ENCODE measurements at regions not wholly inside any gene's neighbourhood (a gene's known extent, or its start where the extent isn't known, plus 50 kb on each side); places are given as distances from the start of the nearest gene placed in this dataset.

- TF ChIP-seq GATA1 (IDR thresholded peaks at IDR 0.05; ENCODE audit: low read depth, low read length) (no peak), POLR2A (IDR thresholded peaks at IDR 0.05; ENCODE audit: low read length) (no peak)
- DNase-seq, result no peak
These were observed 162.7 kb upstream of the WDR1 start for GRCh38 chr4:10279261-10279660.

DNA sequence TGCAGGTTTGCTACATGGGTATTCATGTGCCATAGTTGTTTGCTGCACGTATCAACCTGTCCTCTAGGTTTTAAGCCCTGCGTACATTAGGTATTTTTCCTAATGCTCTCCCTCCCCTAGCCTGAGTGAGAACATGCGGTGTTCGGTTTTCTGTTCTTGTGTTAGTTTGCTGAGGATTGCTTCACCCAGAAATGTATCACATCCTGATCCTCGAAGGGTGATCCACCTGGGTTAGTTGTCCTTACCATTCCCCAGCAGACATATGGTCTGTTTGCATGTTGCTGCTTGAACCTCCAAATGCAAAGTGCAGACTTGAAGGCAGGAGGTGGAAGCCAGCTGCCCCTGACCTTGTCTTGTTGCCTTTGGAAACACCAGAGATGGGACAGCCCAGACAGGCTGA, 161.5 kb upstream of the WDR1 start:
- no peak for TF ChIP-seq POLR2A (IDR thresholded peaks at IDR 0.05; ENCODE audit: low read length)
- no peak for TF ChIP-seq GATA1 (IDR thresholded peaks at IDR 0.05; ENCODE audit: low read depth, low read length)
- no peak for DNase-seq

DNA sequence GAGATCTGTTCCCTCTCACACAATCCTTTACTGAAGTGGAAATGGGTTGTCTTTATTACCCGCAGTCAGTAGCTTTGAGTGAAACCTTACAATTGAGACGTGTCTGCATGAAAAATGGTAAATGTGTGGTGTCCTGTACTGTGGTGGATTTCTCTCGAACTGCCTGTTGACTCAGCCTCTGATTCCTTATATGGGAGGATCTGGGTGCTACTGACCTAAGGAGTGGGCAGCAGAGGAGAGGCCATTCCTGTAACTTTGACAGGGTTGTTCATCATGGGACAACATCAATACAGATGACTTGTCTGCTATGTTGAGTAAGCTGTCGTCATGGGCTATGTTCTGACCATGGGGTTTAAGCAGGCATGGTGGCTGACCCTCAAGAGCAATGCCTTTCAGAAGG, 159.6 kb upstream of the WDR1 start:
- DNase-seq, result no peak
- TF ChIP-seq GATA1 (IDR thresholded peaks at IDR 0.05; ENCODE audit: low read depth, low read length) (no peak), POLR2A (IDR thresholded peaks at IDR 0.05; ENCODE audit: low read length) (no peak)

DNA sequence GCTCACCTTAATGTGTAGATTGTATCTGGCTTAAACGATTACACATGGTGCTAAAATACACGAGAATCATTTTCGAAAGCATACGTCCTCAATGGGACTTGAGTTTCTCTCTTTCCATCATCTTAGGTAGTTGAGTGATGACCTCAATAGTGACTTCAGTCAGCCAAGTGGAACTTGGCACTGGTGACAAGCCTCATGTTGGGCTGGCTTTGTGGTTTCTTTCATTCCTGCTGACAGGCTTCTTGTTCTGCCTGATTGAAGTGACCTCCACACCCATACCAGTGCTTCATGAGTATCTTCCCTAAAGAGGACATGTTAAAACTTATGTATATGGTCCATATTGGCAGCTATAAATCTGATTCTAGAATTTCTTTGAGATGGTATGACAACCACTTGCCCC, 159.1 kb upstream of the WDR1 start:
- DNase-seq, result no peak
- TF ChIP-seq POLR2A (IDR thresholded peaks at IDR 0.05; ENCODE audit: low read length) (no peak), GATA1 (IDR thresholded peaks at IDR 0.05; ENCODE audit: low read depth, low read length) (no peak)

GRCh38 chr4:10273030-10273429, 156.4 kb upstream of the WDR1 start:
- DNase-seq, result no peak
- no peak for TF ChIP-seq POLR2A (IDR thresholded peaks at IDR 0.05; ENCODE audit: low read length)
- TF ChIP-seq GATA1 (IDR thresholded peaks at IDR 0.05; ENCODE audit: low read depth, low read length), result no peak

DNA sequence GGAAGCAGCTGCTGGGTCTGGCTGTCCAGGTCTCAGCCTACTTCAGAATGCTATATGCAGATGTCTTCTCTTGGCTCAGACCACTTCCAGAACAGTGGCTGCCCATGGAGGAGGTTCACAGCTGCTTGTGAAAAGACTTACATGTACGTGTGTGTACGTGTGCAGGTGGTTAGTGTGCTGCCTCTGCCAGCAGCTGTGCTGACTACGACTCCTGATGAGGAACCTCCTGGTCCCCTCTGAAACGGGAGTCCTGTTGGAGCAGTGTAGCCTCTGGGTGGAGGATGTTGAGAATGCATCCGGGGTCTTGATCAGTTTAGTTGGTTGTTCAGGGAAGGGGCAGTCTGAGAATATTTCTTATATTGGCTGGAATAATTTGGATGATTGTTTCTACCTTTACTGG, 155.9 kb upstream of the WDR1 start:
- no peak for TF ChIP-seq GATA1 (IDR thresholded peaks at IDR 0.05; ENCODE audit: low read depth, low read length)
- no peak for TF ChIP-seq POLR2A (IDR thresholded peaks at IDR 0.05; ENCODE audit: low read length)
- no peak for DNase-seq

DNA sequence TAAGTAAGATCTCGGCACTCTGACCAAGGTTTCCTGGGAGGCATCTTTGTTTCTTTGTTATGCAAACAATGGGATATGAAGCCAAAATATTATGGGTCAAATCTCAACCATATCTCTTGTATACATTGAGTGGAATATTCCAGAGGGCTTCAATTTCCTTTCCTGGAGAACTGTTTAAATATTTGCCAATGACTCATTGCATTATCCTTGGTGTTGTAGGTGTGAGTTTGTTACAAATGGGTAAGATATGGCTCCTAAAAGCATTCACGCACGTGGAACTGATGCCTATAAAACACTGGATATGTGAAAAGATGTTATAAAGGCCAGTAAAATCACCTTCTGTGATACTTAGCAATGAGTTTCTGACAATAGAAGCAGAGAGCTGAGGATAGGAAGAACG, 150.5 kb upstream of the WDR1 start:
- TF ChIP-seq POLR2A (IDR thresholded peaks at IDR 0.05; ENCODE audit: low read length), result no peak
- TF ChIP-seq GATA1 (IDR thresholded peaks at IDR 0.05; ENCODE audit: low read depth, low read length), result no peak
- no peak for DNase-seq

DNA sequence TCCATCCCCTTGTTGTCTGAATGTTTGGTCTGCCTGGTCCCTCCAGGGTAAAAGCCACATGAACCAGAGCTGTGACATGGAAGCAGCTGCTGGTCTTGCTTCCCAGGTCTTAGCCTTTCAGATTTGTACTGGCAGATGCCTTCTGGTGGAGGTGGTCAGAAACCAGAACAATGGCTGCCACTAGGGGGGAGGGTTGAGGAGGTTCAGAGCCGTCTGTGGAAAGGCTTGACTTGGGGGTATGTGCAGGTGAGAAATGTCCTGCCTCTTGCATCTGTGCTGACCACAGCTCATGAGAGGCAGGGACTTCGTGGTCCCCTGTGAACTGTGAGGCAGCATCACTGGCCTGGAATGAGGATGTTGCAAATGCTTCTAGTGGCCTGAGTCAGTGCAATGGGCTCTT, 144.2 kb upstream of the WDR1 start:
- no peak for TF ChIP-seq GATA1 (IDR thresholded peaks at IDR 0.05; ENCODE audit: low read depth, low read length)
- TF ChIP-seq POLR2A (IDR thresholded peaks at IDR 0.05; ENCODE audit: low read length), result no peak
- DNase-seq, result no peak

DNA sequence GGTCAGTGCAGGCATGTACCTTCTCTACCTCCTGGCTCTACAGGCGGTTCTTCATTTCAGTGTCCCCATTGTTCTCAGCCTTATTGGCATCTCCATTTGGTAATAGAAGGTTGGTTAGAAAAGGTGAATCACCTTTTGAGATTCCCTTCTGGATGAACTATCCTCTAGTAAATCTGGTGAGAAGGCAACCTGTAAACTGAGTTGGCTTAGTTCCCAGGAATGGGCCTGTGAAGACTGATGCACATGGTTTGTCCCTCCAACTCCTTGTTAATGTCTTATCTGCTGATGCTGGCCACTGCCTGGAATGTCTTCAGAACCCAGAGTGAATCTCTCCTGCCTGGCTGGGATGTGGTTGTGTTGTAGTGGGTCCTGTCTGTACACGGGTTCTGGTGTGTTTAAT, 143.4 kb upstream of the WDR1 start:
- no peak for TF ChIP-seq GATA1 (IDR thresholded peaks at IDR 0.05; ENCODE audit: low read depth, low read length)
- no peak for TF ChIP-seq POLR2A (IDR thresholded peaks at IDR 0.05; ENCODE audit: low read length)
- no peak for DNase-seq

- TF ChIP-seq POLR2A (IDR thresholded peaks at IDR 0.05; ENCODE audit: low read length) (no peak), GATA1 (IDR thresholded peaks at IDR 0.05; ENCODE audit: low read depth, low read length) (no peak)
- DNase-seq, result no peak
These were observed 139.6 kb upstream of the WDR1 start for GRCh38 chr4:10256203-10256602.

- DNase-seq, result no peak
- TF ChIP-seq POLR2A (IDR thresholded peaks at IDR 0.05; ENCODE audit: low read length) (no peak), GATA1 (IDR thresholded peaks at IDR 0.05; ENCODE audit: low read depth, low read length) (no peak)
These were observed 137.2 kb upstream of the WDR1 start for GRCh38 chr4:10253765-10254164.

DNA sequence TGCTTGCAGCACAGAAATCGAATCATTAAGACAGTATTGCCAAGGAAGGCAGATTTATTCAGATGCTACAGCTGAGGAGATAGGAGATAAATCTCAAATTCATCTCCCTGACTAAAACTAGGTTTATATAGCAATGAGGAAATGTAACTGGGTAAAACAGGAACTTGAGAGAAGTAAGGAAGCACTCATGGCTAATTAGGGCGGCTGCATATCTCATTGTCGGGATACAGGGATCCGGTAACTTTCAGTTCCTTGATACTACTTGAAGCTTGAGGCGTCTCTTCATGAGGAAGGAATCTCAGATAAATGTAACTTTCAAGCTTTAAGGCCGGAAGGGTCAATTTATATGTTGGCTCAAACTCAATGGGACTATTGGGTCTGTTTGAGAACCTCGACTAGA, 129.2 kb upstream of the WDR1 start:
- no peak for TF ChIP-seq POLR2A (IDR thresholded peaks at IDR 0.05; ENCODE audit: low read length)
- no peak for TF ChIP-seq GATA1 (IDR thresholded peaks at IDR 0.05; ENCODE audit: low read depth, low read length)
- no peak for DNase-seq

DNA sequence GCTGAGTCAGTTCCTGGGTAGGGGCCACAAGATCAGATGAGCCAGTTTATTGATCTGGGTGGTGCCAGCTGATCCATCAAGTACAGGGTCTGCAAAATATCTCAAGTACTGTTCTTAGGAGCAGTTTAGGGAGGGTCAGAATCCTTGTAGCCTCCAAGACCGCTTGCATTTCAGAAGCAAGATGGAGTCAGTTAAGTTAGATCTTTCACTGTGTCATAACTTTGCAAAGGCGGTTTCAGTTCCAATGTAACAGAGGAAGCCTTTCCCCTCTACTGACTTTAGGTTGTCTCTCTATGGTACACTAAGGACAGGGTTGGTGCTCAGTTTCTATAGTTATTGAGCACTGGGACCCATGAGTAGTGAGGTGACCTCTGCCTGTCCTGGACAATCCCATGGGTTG, 127.3 kb upstream of the WDR1 start:
- DNase-seq, result no peak
- TF ChIP-seq POLR2A (IDR thresholded peaks at IDR 0.05; ENCODE audit: low read length), result no peak
- TF ChIP-seq GATA1 (IDR thresholded peaks at IDR 0.05; ENCODE audit: low read depth, low read length), result no peak

- TF ChIP-seq GATA1 (IDR thresholded peaks at IDR 0.05; ENCODE audit: low read depth, low read length) (no peak), POLR2A (IDR thresholded peaks at IDR 0.05; ENCODE audit: low read length) (no peak)
These were observed 124.1 kb upstream of the WDR1 start for GRCh38 chr4:10240691-10241090.

GRCh38 chr4:10239982-10240654, 123.5 kb upstream of the WDR1 start:
- no peak for TF ChIP-seq POLR2A (IDR thresholded peaks at IDR 0.05; ENCODE audit: low read length)
- TF ChIP-seq GATA1 (IDR thresholded peaks at IDR 0.05; ENCODE audit: low read depth, low read length), result no peak
- peak; percentile 91 to 94 for DNase-seq

More at GRCh38 chr4:10240691-10241090, 124.1 kb upstream of the WDR1 start:
- peak in 1 of 2 experiments; percentile 80 for DNase-seq

- TF ChIP-seq GATA1 (IDR thresholded peaks at IDR 0.05; ENCODE audit: low read depth, low read length) (no peak), POLR2A (IDR thresholded peaks at IDR 0.05; ENCODE audit: low read length) (no peak)
- DNase-seq, result no peak
These were observed 120.5 kb upstream of the WDR1 start for GRCh38 chr4:10237131-10237530.
